ENCODE measurements at regions not wholly inside any gene's neighbourhood (a gene's known extent, or its start where the extent isn't known, plus 50 kb on each side); places are given as distances from the start of the nearest gene placed in this dataset.

DNA sequence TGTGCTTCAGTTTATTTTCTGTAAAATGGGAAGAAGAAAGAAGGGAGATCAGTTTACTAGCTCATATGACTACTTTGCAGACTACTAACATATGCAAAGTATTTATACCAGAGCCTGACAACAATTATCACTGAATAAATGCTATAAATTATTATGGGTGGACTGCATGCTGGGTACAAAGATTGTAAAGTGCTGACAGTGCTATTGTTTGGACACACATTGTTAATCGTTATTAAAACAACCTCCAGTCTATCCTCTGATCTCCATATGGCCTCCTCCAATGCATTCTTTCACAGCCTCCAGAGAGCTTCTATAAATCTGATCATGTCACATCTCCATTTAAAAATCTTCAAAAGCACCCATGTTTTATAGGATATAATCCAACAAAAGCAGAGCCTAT lies 90.1 kb upstream of the HS3ST1 start:
- no peak for DNase-seq
- Histone ChIP-seq H3K9me3 (ENCODE audit: control insufficient read depth, low read length) (no peaks in the 10 kb centered on the region), H3K4me1 (ENCODE audit: control insufficient read depth, insufficient read depth, low read length, poor library complexity, severe bottlenecking) (no peaks in the 10 kb centered on the region), H3K36me3 (ENCODE audit: control insufficient read depth, insufficient read depth, low read length) (no peaks in the 10 kb centered on the region), H3K27ac (ENCODE audit: insufficient read depth, low read length, poor library complexity, severe bottlenecking) (no peak overlapping the region), H3K27me3 (replicated peaks; ENCODE audit: control insufficient read depth, insufficient read depth, low read length, poor library complexity, severe bottlenecking) (no peaks in the 10 kb centered on the region), H3K4me3 (ENCODE audit: insufficient read depth, low read depth, low read length, poor library complexity, severe bottlenecking) (no peak overlapping the region)

DNA sequence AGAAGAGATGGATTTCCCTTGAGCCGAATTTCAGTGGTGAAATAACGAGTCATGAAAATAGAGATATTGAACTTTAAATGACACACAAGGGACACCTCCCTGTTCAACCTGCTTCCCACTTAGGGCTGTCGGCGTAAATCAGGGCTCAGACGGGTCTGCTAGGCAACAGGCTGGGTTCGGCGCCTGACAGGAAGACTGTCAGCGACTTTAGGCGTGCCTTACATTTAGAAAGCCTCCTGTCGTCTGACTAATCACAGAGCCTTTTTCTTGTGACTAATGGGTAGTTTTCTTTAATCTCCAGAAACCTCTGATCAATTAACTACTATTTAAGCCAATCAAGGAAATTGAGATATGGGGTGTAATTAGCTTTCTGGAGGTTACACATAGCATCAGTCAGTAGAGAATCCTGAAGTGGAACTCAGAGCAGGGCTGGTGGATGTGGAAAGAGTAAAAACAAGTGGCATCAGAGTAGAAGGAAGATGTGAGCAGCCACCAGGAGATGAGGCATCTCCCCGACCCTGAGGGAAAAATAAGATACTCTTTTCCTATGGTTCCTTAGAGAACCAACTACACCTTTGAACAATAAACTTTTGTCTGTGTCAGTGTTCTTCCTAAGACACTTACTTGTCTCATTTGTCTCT lies 86.2 kb upstream of the HS3ST1 start:
- Histone ChIP-seq H3K36me3 (ENCODE audit: control insufficient read depth, insufficient read depth, low read length) (no peaks in the 10 kb centered on the region), H3K9me3 (ENCODE audit: control insufficient read depth, low read length) (no peaks in the 10 kb centered on the region), H3K27me3 (replicated peaks; ENCODE audit: control insufficient read depth, insufficient read depth, low read length, poor library complexity, severe bottlenecking) (no peaks in the 10 kb centered on the region), H3K4me3 (ENCODE audit: insufficient read depth, low read depth, low read length, poor library complexity, severe bottlenecking) (no peak overlapping the region), H3K27ac (ENCODE audit: insufficient read depth, low read length, poor library complexity, severe bottlenecking) (no peak overlapping the region), H3K4me1 (ENCODE audit: control insufficient read depth, insufficient read depth, low read length, poor library complexity, severe bottlenecking) (no peaks in the 10 kb centered on the region)
- DNase-seq = no peak

DNA sequence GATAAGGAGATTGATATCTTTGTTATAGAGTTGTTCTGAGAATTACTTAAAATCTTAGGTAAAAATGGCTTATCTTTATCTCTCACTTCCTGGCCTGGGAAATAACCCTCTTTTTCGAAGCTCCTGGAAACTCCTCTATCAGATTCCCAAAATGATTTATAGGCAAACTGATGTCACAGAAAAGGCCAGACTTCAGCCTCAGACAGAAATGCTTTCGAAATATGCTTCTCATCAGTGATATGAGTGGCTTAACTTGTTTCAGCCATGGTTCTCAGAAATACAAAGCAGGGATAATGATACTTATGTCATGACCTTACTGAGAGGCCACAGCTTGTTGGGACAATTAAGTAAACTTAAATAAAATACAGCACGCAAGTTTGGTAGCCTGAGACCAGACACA lies 85.3 kb upstream of the HS3ST1 start:
- H3K27me3 ChIP-seq (replicated peaks; ENCODE audit: control insufficient read depth, insufficient read depth, low read length, poor library complexity, severe bottlenecking) = no peaks in the 10 kb centered on the region
- no peak overlapping the region for H3K27ac ChIP-seq (ENCODE audit: insufficient read depth, low read length, poor library complexity, severe bottlenecking)
- no peaks in the 10 kb centered on the region for H3K9me3 ChIP-seq (ENCODE audit: control insufficient read depth, low read length)
- no peaks in the 10 kb centered on the region for H3K36me3 ChIP-seq (ENCODE audit: control insufficient read depth, insufficient read depth, low read length)
- no peak overlapping the region for H3K4me3 ChIP-seq (ENCODE audit: insufficient read depth, low read depth, low read length, poor library complexity, severe bottlenecking)
- H3K4me1 ChIP-seq (ENCODE audit: control insufficient read depth, insufficient read depth, low read length, poor library complexity, severe bottlenecking) = no peaks in the 10 kb centered on the region
- DNase-seq = no peak

DNA sequence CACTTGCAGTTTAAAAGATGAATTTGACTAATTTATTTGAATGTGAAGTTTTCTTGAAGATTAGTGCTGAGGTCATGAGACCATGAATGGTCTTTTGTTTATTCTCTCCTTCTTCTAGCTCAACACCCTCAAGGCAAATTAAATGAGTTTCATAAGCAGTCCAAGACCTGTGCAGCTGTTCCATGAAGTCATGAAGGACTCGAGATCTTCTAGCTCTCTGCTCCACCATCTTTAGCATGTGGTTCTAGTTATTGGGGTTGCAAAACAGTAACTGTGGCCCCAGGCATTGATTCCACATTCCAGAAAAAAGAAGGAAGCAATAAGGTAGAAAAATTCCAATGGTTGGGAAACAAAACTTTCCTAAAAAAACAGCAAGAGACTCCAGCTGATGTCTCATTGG lies 84.2 kb upstream of the HS3ST1 start:
- H3K4me1 ChIP-seq (ENCODE audit: control insufficient read depth, insufficient read depth, low read length, poor library complexity, severe bottlenecking) = no peaks in the 10 kb centered on the region
- DNase-seq = no peak

DNA sequence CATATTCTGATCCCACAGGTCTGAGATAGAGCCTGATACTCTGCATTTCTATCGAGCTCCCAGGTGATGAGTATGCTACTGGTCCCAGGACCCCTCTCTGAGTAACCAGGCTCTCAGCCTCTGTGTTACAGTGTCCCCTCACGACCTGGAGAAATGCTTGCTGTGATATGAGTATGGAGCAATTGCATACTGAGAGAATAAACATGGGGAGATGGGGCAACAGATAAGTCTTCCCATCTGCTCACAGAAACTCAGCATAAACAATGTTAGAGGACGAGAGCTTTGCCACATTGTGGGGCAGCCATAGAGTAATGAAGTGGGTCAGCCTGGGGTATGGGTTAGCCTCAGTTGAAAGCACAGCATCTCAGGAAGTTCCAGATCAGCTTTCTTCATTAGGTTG lies 82.6 kb upstream of the HS3ST1 start:
- DNase-seq = no peak
- Histone ChIP-seq H3K4me1 (ENCODE audit: control insufficient read depth, insufficient read depth, low read length, poor library complexity, severe bottlenecking) (no peaks in the 10 kb centered on the region), H3K9me3 (ENCODE audit: control insufficient read depth, low read length) (no peaks in the 10 kb centered on the region), H3K27me3 (replicated peaks; ENCODE audit: control insufficient read depth, insufficient read depth, low read length, poor library complexity, severe bottlenecking) (no peaks in the 10 kb centered on the region), H3K36me3 (ENCODE audit: control insufficient read depth, insufficient read depth, low read length) (no peaks in the 10 kb centered on the region), H3K4me3 (ENCODE audit: insufficient read depth, low read depth, low read length, poor library complexity, severe bottlenecking) (no peak overlapping the region), H3K27ac (ENCODE audit: insufficient read depth, low read length, poor library complexity, severe bottlenecking) (no peak overlapping the region)

More for the DNA sequence above, 84.2 kb upstream of the HS3ST1 start:
- Histone ChIP-seq H3K27me3 (replicated peaks; ENCODE audit: control insufficient read depth, insufficient read depth, low read length, poor library complexity, severe bottlenecking) (no peaks in the 10 kb centered on the region), H3K4me3 (ENCODE audit: insufficient read depth, low read depth, low read length, poor library complexity, severe bottlenecking) (no peak overlapping the region), H3K27ac (ENCODE audit: insufficient read depth, low read length, poor library complexity, severe bottlenecking) (no peak overlapping the region), H3K36me3 (ENCODE audit: control insufficient read depth, insufficient read depth, low read length) (no peaks in the 10 kb centered on the region), H3K9me3 (ENCODE audit: control insufficient read depth, low read length) (no peaks in the 10 kb centered on the region)

DNA sequence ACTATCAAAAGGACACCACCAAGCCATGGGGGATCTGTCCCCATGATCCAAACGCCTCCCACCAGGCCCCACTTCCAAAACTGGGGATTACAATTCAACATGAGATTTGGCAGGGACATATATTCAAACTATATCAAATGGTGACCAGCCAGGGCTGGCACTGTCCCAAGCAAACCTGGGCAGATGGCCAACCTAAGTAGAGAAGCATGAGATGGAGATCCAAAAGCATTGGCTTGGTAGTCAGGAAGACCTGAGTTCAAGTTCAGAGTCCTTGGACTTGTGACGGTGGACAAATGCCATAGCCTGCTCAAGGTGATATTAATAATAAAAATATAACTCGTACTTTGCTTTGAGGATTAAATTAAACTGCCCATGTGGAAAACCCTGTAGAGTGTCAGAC lies 79.2 kb upstream of the HS3ST1 start:
- Histone ChIP-seq H3K27ac (ENCODE audit: insufficient read depth, low read length, poor library complexity, severe bottlenecking) (no peak overlapping the region), H3K27me3 (replicated peaks; ENCODE audit: control insufficient read depth, insufficient read depth, low read length, poor library complexity, severe bottlenecking) (no peaks in the 10 kb centered on the region), H3K4me1 (ENCODE audit: control insufficient read depth, insufficient read depth, low read length, poor library complexity, severe bottlenecking) (no peaks in the 10 kb centered on the region), H3K9me3 (ENCODE audit: control insufficient read depth, low read length) (no peaks in the 10 kb centered on the region), H3K36me3 (ENCODE audit: control insufficient read depth, insufficient read depth, low read length) (no peaks in the 10 kb centered on the region), H3K4me3 (ENCODE audit: insufficient read depth, low read depth, low read length, poor library complexity, severe bottlenecking) (no peak overlapping the region)
- DNase-seq = no peak

DNA sequence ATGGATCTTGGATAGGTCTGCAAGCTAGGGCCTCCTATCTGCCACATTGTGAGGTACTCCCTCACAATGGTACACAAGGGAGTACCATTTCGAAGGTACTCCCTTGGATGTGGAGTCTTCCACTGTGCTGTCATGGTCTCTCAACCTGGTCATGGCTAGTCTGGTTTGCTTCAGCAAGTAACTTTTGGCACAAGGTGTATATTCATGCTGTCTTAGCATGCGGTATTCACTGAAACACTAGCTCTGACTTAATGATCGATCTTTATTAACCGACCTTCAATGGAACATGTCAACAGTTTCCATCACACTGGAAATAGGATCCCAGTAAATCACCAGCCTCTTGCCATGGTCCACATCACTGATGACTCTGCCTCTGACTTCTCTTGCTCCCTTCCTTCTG lies 77.5 kb upstream of the HS3ST1 start:
- no peaks in the 10 kb centered on the region for H3K9me3 ChIP-seq (ENCODE audit: control insufficient read depth, low read length)

DNA sequence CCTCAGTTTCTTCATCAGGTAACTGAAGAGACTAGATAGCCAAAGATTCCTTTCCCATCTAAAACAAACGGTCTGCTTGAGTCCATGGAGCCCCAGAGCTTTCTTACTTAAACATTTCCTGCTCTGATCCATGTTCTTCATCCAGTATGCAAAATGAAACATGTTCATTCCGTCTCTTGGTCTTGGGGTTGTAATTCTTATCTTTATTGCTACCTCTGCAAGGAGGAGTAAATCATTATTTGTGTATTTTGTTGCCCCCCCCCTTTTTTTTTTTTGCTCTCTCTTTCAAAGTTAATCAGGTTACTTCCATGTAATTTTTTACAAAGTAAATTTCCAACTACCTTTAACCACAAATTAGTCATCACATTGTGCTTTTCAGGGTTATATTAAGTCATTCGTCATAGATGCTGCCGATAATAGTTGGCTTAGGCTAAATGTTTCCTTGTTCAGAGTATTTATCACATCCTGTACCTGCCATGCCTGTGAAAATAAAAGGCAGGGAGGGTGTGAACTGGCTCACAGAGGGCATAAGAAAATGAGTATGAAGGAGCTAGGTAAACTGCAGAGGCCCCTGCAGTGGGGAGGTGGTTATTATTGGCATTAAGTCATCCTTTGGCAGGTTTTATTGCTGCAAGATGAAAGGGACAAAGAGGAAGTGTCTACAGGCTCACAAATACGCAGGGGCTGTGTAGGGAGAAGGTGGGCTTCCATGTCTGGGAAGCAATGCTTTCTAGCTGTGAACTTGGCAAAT lies 76.7 kb upstream of the HS3ST1 start:
- no peak for DNase-seq
- no peaks in the 10 kb centered on the region for H3K27me3 ChIP-seq (replicated peaks; ENCODE audit: control insufficient read depth, insufficient read depth, low read length, poor library complexity, severe bottlenecking)
- H3K27ac ChIP-seq (ENCODE audit: insufficient read depth, low read length, poor library complexity, severe bottlenecking) = no peak overlapping the region
- no peaks in the 10 kb centered on the region for H3K4me1 ChIP-seq (ENCODE audit: control insufficient read depth, insufficient read depth, low read length, poor library complexity, severe bottlenecking)
- H3K36me3 ChIP-seq (ENCODE audit: control insufficient read depth, insufficient read depth, low read length) = no peaks in the 10 kb centered on the region
- H3K9me3 ChIP-seq (ENCODE audit: control insufficient read depth, low read length) = no peaks in the 10 kb centered on the region
- no peak overlapping the region for H3K4me3 ChIP-seq (ENCODE audit: insufficient read depth, low read depth, low read length, poor library complexity, severe bottlenecking)

More for the DNA sequence above, 77.5 kb upstream of the HS3ST1 start:
- H3K27ac ChIP-seq (ENCODE audit: insufficient read depth, low read length, poor library complexity, severe bottlenecking) = no peak overlapping the region
- no peak for DNase-seq
- no peaks in the 10 kb centered on the region for H3K36me3 ChIP-seq (ENCODE audit: control insufficient read depth, insufficient read depth, low read length)
- no peaks in the 10 kb centered on the region for H3K4me1 ChIP-seq (ENCODE audit: control insufficient read depth, insufficient read depth, low read length, poor library complexity, severe bottlenecking)
- no peaks in the 10 kb centered on the region for H3K27me3 ChIP-seq (replicated peaks; ENCODE audit: control insufficient read depth, insufficient read depth, low read length, poor library complexity, severe bottlenecking)
- H3K4me3 ChIP-seq (ENCODE audit: insufficient read depth, low read depth, low read length, poor library complexity, severe bottlenecking) = no peak overlapping the region

DNA sequence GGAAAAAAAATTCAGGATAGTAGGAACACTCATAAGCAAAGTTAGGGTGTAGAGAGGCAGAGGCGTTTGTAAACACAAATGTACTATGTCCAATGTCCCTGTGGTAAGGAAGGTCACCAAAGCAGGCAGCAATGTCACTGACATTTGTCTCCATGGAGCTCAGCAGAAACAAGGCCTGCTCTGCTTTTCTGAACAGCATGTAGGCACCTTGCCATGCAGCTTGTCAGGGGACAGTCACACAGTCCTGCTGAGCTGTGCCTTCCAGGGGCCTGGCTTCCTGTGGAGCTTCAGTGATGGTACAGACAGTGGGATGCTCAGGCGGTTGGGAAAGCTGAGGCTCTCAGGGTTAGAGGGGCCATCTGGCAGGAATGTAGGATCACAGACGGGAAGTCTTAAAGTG lies 74.5 kb upstream of the HS3ST1 start:
- Histone ChIP-seq H3K4me3 (ENCODE audit: insufficient read depth, low read depth, low read length, poor library complexity, severe bottlenecking) (no peak overlapping the region), H3K4me1 (ENCODE audit: control insufficient read depth, insufficient read depth, low read length, poor library complexity, severe bottlenecking) (no peaks in the 10 kb centered on the region), H3K27me3 (replicated peaks; ENCODE audit: control insufficient read depth, insufficient read depth, low read length, poor library complexity, severe bottlenecking) (no peaks in the 10 kb centered on the region), H3K27ac (ENCODE audit: insufficient read depth, low read length, poor library complexity, severe bottlenecking) (no peak overlapping the region), H3K36me3 (ENCODE audit: control insufficient read depth, insufficient read depth, low read length) (no peaks in the 10 kb centered on the region), H3K9me3 (ENCODE audit: control insufficient read depth, low read length) (no peaks in the 10 kb centered on the region)
- no peak for DNase-seq

DNA sequence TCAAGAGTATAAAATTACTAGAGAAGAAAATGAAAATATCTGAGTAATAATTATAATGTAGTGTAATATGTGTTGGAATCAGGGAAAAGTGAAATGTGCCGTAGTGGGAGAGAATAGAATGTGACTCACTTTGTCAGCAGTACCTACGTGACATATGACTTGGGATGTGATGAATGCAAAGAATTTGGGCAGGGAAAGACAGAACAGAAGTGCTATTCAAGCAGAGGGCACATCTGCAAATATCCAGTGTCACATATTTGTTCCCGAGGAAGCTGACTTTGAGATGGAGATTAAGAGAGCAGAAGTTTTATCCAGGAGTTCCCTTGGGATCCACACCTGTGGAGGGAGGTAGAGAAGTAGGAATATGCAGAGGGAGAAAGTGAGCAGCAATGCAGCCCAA lies 69.3 kb upstream of the HS3ST1 start:
- H3K27me3 ChIP-seq (replicated peaks; ENCODE audit: control insufficient read depth, insufficient read depth, low read length, poor library complexity, severe bottlenecking) = no peaks in the 10 kb centered on the region
- DNase-seq = no peak
- H3K9me3 ChIP-seq (ENCODE audit: control insufficient read depth, low read length) = no peaks in the 10 kb centered on the region
- H3K4me1 ChIP-seq (ENCODE audit: control insufficient read depth, insufficient read depth, low read length, poor library complexity, severe bottlenecking) = no peaks in the 10 kb centered on the region
- H3K36me3 ChIP-seq (ENCODE audit: control insufficient read depth, insufficient read depth, low read length) = no peaks in the 10 kb centered on the region
- H3K4me3 ChIP-seq (ENCODE audit: insufficient read depth, low read depth, low read length, poor library complexity, severe bottlenecking) = no peak overlapping the region
- no peak overlapping the region for H3K27ac ChIP-seq (ENCODE audit: insufficient read depth, low read length, poor library complexity, severe bottlenecking)

All from effector memory CD4-positive, alpha-beta T cell (primary cell).